GM12875 (cell line): ENCODE measurements at regions not wholly inside any gene's neighbourhood (a gene's known extent, or its start where the extent isn't known, plus 50 kb on each side); places are given as distances from the start of the nearest gene placed in this dataset.

ENCODE experiments used
- H3K4me3 ChIP-seq: one replicate; pipeline ENCODE4 v1.5.1; 2011; ENCODE audit warnings: low read depth, low read length, control low read depth
- TF ChIP-seq, protein P1 (sequence below): IDR thresholded peaks from 2 replicates; pipeline ENCODE4 v1.5.1; 2011; ENCODE audit warnings: low read depth, mild to moderate bottlenecking, control low read depth, inconsistent platforms, low read length, moderate library complexity, borderline replicate concordance; ENCODE audit not compliant: insufficient read depth

DNA sequence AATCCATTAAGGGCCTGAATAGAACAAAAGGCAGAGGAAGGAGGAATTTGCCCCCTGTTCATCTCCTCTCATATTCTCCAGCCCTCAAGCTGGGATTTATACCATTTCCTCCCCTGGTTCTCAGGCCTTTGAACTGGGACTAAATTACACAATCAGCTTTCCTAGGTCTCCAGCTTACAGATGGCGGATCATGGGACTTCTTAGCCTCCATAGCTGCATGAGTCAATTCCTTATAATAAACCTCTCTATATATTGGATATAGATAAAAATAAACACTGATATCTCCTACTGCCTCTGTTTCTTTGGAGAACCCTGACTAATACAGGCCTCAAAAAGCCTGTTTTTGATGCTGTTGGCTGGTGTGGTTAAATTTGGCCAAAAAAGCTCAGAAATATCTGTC lies 84.5 kb upstream of the TMEM108 start:
- TF ChIP-seq, protein P1, sequence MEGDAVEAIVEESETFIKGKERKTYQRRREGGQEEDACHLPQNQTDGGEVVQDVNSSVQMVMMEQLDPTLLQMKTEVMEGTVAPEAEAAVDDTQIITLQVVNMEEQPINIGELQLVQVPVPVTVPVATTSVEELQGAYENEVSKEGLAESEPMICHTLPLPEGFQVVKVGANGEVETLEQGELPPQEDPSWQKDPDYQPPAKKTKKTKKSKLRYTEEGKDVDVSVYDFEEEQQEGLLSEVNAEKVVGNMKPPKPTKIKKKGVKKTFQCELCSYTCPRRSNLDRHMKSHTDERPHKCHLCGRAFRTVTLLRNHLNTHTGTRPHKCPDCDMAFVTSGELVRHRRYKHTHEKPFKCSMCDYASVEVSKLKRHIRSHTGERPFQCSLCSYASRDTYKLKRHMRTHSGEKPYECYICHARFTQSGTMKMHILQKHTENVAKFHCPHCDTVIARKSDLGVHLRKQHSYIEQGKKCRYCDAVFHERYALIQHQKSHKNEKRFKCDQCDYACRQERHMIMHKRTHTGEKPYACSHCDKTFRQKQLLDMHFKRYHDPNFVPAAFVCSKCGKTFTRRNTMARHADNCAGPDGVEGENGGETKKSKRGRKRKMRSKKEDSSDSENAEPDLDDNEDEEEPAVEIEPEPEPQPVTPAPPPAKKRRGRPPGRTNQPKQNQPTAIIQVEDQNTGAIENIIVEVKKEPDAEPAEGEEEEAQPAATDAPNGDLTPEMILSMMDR = no peak
- no peak overlapping the region for H3K4me3 ChIP-seq

DNA sequence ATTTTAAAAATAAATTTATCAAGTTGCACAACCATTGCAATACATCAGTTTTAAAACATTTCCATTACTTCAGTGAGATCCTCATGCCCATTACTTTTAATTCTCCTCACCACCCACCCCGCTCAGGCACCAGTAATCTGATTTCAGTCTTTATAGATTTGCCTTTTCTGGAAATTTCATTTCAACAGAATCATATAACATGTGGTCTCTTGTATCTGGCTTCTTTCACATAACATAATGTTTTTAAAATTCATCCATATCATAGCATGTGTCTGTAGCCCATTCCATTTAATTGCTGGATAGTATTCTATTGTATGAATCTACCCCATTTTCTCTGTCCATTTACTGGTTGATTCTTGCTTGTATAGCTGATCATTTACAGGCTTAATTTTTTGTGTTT lies 110.3 kb upstream of the TMEM108 start:
- TF ChIP-seq, protein P1 = no peak
- H3K4me3 ChIP-seq = no peak overlapping the region

DNA sequence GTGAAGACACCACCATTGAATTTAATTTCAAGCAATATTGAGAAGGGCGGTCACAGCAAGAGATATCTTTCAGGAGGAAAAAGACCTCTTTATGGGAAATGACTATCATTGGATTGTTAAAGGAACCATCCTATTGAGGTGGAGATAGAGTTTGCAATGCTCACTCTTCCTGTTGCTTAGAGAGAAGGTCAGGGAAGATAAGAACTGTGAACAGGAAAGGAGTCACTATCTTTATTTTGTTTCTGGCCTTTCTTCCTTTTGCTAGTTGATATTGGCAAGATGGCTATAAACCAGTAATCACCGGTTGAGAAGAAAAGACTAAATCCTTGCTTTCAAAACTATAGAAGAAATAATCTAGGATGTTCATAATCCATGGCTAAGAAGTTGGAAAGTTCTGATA lies 112.1 kb upstream of the TMEM108 start:
- no peak overlapping the region for H3K4me3 ChIP-seq
- TF ChIP-seq, protein P1 = no peak

DNA sequence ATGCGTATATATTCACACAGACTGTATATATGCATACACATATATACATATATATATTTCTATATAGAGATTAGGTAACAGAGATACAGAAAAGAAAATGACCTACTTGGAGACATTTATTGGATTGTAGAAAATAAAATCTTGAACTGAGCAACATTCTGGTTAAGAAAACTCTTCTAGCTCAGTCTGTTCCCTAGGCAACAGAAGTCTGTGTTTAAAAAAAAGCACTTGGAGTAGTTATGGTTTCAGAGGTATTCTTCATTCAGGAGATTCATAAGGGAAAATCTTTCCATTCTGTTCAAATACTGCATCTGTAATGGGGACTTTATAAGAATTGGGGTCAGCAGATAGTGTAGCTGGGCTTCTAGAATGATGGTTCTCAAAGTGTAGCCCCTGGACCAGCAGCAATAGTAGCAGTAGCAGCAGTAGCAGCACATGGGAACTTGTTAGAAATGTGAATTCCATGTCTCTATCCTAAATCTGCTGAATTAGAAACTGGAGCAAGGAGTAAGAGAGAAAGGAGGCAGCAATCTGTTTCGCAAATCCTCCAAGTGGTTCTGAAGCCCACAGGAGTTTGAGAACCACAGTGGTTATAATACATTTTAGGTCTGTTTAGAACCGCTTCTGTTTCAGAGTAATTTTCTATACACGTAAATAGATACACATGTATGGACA lies 112.8 kb upstream of the TMEM108 start:
- TF ChIP-seq, protein P1 = no peak
- H3K4me3 ChIP-seq = no peak overlapping the region

DNA sequence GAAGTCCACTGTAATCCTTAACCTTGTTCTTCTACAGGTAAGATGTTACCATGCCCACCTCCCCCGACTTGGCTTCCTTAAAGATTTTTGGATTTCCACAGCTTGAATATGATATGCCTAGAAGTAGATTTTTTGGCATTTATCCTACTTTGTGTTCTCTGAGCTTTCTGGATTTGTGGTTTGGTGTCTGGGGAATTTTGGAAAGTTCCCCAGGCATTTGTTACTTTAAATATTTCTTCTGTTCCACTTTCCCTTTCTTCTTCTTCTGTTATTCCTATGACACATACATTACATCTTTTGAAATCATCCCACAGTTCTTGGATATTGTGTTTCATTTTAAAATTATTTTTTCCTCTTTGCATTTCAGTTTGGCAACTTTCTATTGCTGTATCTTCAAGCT lies 122.1 kb upstream of the TMEM108 start:
- H3K4me3 ChIP-seq = no peak overlapping the region
- TF ChIP-seq, protein P1 = no peak

DNA sequence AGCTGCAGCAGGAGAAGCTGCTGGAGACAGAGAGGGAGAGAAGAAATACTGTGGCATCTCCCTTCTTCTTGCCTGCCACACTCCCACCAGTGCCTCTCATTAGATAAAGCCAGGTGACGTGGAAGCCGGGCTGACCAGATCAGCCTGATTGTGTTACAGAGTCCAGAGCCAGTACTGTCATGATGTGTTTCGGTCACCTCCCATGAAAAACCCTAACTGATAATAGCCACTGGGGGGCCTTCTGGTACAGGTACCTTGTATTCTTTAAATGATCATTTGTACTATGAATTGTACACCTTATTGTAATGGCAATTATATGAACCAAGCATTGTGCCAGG lies 125.8 kb upstream of the TMEM108 start:
- H3K4me3 ChIP-seq = no peak overlapping the region
- TF ChIP-seq, protein P1 = no peak

DNA sequence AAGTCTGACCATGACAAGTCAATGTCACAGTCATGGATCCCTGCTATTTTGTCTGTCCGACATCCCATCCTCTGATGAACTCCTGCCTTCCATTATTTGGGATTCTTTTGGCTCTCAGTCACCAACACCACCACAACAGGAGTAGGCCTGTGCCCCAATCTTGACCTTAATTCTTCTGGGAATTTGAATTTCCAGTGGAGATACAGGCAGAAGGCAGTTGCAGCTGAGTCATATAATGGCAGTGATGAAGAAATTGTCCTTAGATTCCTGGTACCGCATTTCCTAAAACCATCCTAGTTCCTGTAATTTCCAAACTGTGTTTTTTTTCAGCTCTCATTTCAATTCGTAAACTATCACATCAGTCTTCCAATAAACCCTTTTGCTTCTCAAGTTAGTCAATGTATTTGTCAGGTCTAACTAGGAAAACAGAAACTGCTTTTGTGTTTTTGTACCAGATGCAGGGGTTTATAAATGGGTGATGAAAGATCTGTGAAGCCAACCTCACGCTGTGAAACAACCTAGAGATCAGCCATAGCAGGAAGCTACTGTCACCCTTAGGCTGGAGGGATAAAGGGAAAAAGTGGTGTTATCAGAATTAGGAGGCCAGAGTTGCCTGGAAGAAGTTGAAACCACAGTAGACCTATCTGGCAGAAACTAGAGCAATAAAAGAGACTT lies 126.3 kb upstream of the TMEM108 start:
- H3K4me3 ChIP-seq = no peak overlapping the region
- TF ChIP-seq, protein P1 = no peak
